ENCODE measurements at regions not wholly inside any gene's neighbourhood (a gene's known extent, or its start where the extent isn't known, plus 50 kb on each side); places are given as distances from the start of the nearest gene placed in this dataset.

GRCh38 chr5:74324556-74324955 lies 316.0 kb downstream of the ENC1 start:
- Histone ChIP-seq H3K27me3 (replicated peaks; ENCODE audit: insufficient read depth, low read depth, low read length, poor library complexity) (no peaks in the 10 kb centered on the region), H3K27ac (ENCODE audit: low read depth, low read length, poor library complexity, severe bottlenecking) (no peak overlapping the region), H3K9me3 (ENCODE audit: low read depth, low read length, poor library complexity, severe bottlenecking) (no peaks in the 10 kb centered on the region), H3K4me3 (ENCODE audit: low read depth, low read length, poor library complexity, severe bottlenecking) (no peak overlapping the region), H3K36me3 (ENCODE audit: insufficient read depth, low read length, poor library complexity, severe bottlenecking) (no peaks in the 10 kb centered on the region), H3K4me1 (ENCODE audit: insufficient read depth, low read length, poor library complexity, severe bottlenecking) (peaks cover 5% of the 10 kb centered on the region)
- POLR2A ChIA-PET (ENCODE audit: low non-redundant PET): no interaction called here
- no peak for DNase-seq (ENCODE audit: low spot score)
- intact Hi-C loops (cut with micrococcal nuclease; ENCODE audit: unreplicated experiment): no loop called here
- CTCF ChIA-PET: no interaction called here
- TF ChIP-seq EZH2 (IDR thresholded peaks at IDR 0.05; ENCODE audit: borderline replicate concordance, low read depth, low read length, poor library complexity, severe bottlenecking) (no peak), CTCF (conservative IDR thresholded peaks at IDR 0.05; ENCODE audit: low read depth, low read length) (no peak)
- BruUV-seq (replicated peaks): no TSS peak

GRCh38 chr5:74322944-74323343 lies 317.6 kb downstream of the ENC1 start:
- Histone ChIP-seq H3K36me3 (ENCODE audit: insufficient read depth, low read length, poor library complexity, severe bottlenecking) (no peaks in the 10 kb centered on the region), H3K27me3 (replicated peaks; ENCODE audit: insufficient read depth, low read depth, low read length, poor library complexity) (no peaks in the 10 kb centered on the region), H3K27ac (ENCODE audit: low read depth, low read length, poor library complexity, severe bottlenecking) (no peak overlapping the region), H3K9me3 (ENCODE audit: low read depth, low read length, poor library complexity, severe bottlenecking) (no peaks in the 10 kb centered on the region), H3K4me3 (ENCODE audit: low read depth, low read length, poor library complexity, severe bottlenecking) (no peak overlapping the region), H3K4me1 (ENCODE audit: insufficient read depth, low read length, poor library complexity, severe bottlenecking) (peaks cover 5% of the 10 kb centered on the region)
- no peak for DNase-seq (ENCODE audit: low spot score)
- TF ChIP-seq EZH2 (IDR thresholded peaks at IDR 0.05; ENCODE audit: borderline replicate concordance, low read depth, low read length, poor library complexity, severe bottlenecking) (no peak), CTCF (conservative IDR thresholded peaks at IDR 0.05; ENCODE audit: low read depth, low read length) (no peak)
- intact Hi-C loops (cut with micrococcal nuclease; ENCODE audit: unreplicated experiment): no loop called here
- CTCF ChIA-PET: no interaction called here
- POLR2A ChIA-PET (ENCODE audit: low non-redundant PET): no interaction called here
- BruUV-seq (replicated peaks): no TSS peak

- intact Hi-C loops (cut with micrococcal nuclease; ENCODE audit: unreplicated experiment): no loop called here
- ChIA-PET POLR2A (ENCODE audit: low non-redundant PET) (no interaction called here), CTCF (no interaction called here)
- no peaks in the 10 kb centered on the region for H3K36me3 ChIP-seq (ENCODE audit: insufficient read depth, low read length, poor library complexity, severe bottlenecking)
- H3K27ac ChIP-seq (ENCODE audit: low read depth, low read length, poor library complexity, severe bottlenecking): no peak overlapping the region
- H3K4me3 ChIP-seq (ENCODE audit: low read depth, low read length, poor library complexity, severe bottlenecking): no peak overlapping the region
- no peak for TF ChIP-seq EZH2 (IDR thresholded peaks at IDR 0.05; ENCODE audit: borderline replicate concordance, low read depth, low read length, poor library complexity, severe bottlenecking)
- no peak for TF ChIP-seq CTCF (conservative IDR thresholded peaks at IDR 0.05; ENCODE audit: low read depth, low read length)
- H3K4me1 ChIP-seq (ENCODE audit: insufficient read depth, low read length, poor library complexity, severe bottlenecking): peaks cover 5% of the 10 kb centered on the region
- DNase-seq (ENCODE audit: low spot score): no peak
- H3K9me3 ChIP-seq (ENCODE audit: low read depth, low read length, poor library complexity, severe bottlenecking): no peaks in the 10 kb centered on the region
- H3K27me3 ChIP-seq (replicated peaks; ENCODE audit: insufficient read depth, low read depth, low read length, poor library complexity): no peaks in the 10 kb centered on the region
- no TSS peak for BruUV-seq (replicated peaks)
Observed at GRCh38 chr5:74322191-74322590, 318.3 kb downstream of the ENC1 start.
